HG03060 (cell line): ENCODE measurements at regions not wholly inside any gene's neighbourhood (a gene's known extent, or its start where the extent isn't known, plus 50 kb on each side); places are given as distances from the start of the nearest gene placed in this dataset.

ENCODE experiments used
- ATAC-seq: cut with Tn5 transposase; IDR thresholded peaks from one replicate; pipeline ENCODE4 v1.9.1; 2021; ENCODE audit warnings: low read depth, moderate number of reproducible peaks; ENCODE audit not compliant: unreplicated experiment

DNA sequence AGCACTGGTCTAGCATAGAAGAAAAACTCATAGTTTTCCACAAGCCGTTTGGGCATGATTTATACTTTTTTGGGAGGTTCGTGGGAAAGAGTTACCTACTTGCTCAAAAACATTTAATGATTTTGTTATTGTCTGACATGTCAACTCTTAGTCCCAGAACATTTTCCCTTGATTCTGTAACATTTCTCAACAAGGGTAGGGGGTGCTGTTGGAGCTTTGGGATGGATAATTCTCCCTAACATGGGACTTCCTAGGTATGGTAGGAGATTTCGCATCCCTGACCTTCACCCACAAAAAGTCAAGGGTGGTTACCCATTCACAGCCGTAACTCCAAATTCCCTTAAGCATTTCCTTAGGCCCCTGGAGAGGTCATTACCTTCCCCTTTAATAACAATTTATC, 378.0 kb downstream of the YTHDC2 start:
- ATAC-seq, result no peak

DNA sequence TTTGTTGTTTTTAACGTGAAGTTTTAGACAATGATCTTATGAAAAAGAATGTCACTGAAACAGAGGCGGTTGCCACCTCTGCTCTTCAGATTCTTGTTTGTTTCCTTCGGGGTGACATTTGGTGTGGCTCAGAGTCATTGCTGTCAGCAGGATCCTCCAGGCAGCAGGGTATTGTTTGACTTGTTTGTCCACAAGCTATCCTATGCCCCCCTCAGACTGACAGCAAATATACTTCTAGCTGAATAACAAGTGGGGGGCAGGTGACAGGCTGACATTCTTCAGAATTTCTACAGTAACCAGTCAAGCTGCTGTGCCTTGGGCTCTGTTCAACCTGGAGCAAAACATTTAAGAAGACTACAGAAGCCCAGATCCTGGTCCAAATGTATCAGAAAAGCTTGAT, 383.3 kb downstream of the YTHDC2 start:
- ATAC-seq, result no peak

DNA sequence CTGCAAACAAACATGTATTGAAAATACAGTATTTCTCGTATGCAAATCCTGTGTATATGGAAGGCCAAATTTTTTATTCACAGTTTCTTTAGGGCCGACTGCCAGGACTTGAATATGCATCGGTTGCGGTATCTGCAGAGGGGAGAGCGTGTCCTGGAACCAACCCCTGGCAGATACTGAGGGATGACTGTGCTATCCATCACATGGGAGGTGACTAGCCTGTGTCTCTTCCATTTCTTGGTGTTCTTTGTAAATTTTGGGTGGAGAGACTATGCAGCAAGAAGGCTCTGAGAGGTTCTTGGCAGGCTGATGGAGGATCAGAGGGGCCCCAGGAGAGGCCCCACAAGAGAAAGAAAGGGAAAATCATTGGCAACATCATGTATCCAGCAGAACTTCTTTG, 384.3 kb downstream of the YTHDC2 start:
- ATAC-seq, result no peak

DNA sequence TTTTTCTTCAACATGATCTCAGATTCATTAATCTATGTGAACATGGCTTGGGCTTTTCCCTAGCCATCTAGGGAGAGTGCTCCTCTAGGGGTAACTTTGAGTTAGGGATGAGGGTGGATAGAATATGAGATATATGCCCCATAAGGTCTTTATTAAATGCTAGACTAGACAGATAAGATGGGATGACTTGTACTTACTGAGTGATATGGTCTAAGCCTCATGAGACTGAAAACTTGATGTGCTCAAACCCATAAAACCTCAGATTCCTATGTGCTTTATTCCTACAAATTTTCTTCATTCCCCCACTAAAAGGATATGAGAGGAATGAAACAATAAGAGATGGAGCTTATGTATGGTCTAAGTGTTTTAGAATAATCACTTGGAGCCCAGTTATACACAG, 386.6 kb downstream of the YTHDC2 start:
- no peak for ATAC-seq

DNA sequence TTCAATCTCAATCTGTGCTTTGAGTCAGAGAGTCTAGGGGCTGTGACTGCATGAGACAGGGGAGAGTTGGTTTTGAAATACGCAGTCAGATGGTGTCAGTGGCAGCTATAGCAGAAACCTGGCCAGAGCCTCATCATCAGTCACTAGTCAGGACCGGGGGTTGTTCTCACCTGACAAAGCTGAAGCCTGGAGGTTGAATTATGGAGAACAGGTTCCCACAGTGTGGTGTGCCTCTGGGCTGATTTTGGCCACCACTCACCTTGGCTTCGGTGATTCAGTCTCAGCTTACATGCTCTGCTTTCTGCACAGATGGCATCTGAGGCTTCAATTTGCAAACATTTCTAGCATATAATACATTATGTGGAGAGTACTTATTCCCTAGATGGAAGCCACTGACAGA, 387.3 kb downstream of the YTHDC2 start:
- ATAC-seq, result no peak

DNA sequence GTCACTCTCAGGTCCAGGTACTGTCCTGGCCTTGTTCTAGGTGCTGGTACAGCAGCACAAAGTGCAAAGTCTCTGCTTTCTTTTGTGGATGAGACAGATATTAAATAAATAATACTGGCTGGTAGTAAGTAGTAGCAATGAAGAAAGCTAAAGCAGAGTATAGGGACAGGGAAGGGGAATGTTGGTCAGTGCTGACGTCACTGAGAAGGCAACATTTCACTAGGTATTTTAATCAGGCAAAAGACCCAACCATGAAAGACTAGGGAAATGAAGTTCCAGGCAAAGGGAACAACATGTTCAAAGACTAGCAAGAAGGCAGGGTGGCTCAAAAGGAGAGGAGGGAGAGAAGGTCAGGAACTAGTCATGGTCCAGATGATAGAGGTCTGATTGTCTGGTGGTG, 388.2 kb downstream of the YTHDC2 start:
- ATAC-seq, result no peak

DNA sequence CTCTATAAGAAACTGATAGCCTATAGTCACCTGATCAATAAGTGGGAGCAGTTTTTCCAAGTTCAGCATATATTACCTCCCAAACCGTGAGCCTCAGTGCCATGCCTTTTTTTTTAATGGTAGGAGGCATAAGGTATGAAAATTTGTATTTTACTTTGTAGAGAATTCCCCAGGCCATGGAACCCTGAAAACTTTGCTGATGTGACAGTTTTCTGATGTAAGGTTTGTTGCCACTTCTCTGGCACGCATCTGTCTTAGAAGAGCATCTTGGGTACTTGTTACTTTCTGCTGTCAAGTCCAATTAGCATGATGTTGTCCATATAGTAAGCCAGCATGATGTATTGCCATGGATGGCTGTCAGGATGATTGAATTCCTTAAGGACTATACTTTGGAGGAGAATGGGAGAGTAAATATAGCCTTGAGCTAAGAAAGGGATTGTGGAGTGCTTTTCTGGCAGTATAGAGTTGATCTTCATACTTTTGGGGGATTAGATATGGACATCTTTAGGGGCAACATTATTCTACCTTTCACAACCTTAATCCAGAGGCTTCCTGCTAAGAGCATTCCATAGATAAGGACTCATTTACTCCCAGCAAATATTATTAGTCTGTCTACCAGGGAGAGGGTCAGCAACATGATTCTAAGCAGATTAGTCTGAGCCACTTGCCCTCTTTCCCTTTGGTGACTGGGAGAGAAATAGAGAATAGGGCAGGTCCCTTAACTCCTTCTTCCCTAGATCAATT, 389.6 kb downstream of the YTHDC2 start:
- no peak for ATAC-seq

DNA sequence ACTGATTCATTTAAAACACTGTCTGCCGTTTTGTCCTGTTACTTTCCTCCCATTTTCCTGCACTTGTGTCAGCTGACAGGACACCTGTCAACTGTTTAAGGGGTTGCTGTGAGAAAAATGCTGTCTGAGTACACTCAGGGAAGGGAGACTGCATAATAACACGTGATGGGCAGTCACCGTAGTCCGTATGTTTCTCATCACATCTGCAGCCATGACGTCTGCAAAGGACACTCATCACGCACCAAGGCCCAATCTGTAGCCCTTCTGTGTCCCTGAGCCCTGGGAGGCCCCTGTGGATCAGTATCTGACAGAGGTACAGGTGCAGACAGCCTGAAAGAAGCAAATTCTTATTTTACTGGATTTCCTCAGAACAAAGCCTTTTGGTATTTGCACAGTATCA, 396.3 kb downstream of the YTHDC2 start:
- ATAC-seq, result no peak

DNA sequence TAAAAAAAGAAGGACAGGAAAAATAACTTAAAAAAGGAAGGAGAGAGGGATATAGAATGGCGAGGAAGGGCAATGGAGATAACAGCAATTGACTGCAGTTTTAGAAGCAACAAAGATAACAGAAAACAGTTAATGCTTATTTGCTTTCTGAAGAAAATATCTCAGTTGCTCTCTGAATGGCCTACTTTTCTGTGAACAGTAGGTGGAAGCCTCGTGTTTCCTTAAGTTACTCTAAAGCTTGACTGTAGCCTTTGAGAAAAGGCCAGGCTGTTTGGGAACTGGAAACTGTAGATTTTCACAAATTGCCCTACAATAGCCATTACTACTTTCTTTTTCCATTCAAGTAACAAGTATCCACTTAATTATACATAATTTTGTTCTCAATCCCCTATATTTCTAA, 404.5 kb downstream of the YTHDC2 start:
- ATAC-seq, result no peak

DNA sequence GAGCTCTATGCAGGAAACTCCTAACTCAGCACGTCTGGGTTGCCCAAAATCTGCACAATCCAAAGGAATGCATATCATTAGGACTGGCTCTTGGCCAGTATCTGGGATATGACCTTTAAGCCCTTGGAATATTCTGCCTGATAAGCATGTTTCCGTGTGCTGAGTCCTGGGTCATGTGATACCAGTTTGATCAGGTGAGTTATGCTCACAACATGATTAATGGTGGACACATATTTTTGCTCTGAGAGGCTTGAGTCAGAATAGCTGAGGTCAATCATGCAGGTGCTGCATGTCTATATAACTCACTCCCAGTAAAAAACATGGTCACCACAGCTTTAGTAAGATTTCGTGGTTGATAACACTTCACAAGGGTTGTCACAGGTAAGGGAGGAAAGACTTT, 408.8 kb downstream of the YTHDC2 start:
- ATAC-seq, result no peak

DNA sequence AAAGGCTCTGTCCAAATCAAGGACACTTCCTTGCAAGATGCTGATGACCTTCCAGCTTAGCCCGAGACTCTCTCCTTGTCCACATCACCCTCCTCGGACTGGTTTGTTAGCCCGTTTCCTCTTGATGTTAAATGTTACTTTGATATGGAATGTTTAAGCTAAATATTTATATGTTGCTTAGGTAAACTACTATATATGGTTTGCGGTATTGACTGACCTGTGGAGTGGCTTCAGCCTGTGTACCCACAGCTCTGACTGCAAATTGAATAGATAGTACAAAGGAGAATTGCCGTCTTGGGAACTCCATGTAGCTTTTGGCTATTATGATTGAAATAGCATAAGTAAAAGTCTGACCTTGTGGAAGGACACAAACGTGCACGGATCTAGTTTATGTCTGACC, 422.0 kb downstream of the YTHDC2 start:
- no peak for ATAC-seq

DNA sequence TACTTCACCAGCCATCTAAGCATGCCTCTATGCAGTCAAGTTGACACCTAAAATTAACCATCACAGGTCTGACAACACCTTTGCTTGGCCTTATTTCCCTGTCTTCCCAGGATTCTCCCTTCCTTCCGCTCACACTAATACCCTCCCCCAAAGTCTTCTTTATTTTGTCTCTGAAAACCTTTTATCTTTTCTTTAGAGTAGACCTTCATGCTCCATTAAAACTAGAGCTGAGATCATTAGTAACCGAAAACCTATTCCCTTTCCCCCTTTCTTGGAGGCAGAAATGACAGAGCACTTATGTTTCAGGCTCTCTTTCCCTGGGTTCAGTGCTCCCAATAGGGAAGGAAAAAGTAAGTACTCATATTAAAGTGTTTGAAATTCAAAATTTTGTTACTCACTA, 423.8 kb downstream of the YTHDC2 start:
- ATAC-seq, result no peak

DNA sequence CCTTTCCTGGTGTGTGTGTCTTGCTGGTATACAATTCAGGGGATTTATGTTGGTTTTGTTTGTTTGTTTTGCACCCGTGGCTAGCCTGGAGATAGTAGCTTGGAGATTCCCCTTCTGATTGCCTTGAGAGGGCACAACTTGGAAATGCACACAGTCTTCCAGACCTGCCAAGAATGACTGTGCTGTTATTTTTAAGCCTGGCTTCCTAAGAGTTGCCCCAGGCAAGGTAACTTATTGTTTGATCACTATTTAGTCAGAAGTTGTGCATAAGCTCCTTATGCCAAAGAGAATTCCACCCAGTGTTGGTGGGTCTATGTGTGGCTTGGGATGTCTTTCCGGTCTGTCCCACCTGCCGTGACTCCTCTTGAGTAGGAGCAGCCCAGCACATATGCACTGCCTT, 421.9 kb upstream of the KCNN2 start:
- ATAC-seq, result no peak

DNA sequence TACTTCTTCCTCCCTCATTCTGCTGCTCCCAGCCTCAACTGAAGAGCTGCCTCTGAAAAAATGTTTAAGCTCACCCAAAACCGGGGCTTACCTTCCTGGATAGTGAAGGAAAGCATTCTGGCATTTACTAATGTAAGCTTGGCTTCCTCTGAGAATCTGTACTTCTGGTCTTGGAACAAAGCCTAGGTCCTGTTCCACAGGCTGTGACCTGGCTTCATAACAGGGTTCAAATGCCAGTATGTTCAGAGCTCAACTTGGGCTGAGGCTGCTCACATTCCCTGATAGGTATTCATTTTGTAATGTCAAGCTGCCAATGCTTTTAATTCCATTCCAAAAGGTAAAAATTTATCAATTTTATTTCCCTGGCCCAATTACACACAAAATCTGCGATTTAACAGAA, 411.7 kb upstream of the KCNN2 start:
- no peak for ATAC-seq

DNA sequence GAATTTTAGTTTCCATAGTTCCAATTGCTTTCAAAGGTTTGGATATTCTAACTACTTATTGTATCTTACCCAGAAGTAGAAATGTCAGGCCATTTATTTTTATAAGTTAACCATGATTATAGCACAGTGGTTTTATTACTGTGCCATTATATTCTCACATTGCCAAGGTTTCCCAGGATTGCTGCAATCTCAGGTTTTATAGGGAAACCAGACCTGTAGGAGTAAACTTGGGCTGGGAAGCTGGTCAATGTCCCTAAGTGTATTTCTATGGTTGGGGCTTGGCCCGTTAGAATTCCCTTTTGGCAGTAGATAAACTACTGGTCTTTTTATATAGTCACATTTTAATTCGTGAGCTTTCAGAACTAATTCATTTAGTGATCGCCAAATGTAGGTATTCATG, 396.6 kb upstream of the KCNN2 start:
- no peak for ATAC-seq

DNA sequence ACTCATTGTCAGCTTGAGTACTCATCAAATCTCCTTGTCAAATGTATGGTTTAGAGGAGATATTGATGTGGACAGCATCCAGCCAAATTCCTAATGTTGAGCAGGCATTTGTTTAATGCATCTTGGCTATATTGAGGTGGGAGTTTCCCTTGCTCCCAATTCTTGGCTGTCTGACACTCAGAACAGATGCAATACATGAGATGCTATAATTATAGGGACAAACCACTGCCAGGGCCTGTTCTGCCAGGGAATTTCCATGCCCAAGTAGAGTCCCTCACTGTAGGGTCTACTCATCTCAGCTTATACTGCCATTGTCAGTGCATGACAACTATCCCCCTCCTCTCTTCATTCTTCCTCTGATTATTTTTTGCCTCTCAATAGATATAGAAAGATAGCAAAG, 392.0 kb upstream of the KCNN2 start:
- no peak for ATAC-seq

DNA sequence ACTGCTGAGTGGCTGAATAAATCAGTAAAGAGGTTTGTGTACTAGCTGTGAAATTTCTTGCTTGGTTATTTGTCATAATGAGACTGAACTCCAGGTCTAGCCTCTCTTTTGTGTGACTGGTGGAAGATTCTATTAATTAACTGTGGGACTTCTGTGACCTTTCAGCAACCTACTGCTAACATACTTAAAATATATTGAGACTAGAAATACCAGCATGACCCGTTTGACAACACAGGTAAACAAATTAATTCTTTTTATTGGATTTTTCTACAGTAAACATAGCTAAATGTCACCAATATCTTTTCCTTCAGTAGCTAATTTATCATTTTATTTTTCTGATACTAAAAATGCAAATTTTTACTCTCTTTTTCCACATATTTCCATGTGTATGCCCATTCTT, 390.4 kb upstream of the KCNN2 start:
- no peak for ATAC-seq

DNA sequence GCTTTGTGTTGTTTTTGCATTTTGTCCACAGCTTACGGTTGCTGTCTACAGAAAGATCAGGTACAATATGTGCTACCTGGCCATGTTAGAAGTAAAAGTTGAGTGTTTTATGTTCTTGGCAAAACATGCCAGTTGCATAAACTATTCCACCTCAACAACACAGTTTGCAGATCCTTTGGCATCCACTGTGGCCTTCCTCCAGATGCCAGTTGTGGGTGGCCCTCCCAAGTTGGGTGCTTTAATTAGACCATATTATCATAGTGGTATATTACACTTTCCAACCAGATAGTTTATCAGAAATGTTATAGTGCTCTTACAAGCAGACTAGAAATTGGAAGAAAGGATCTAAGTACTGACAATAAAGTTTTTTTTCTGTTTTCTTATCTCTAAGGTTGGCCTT, 386.9 kb upstream of the KCNN2 start:
- no peak for ATAC-seq

DNA sequence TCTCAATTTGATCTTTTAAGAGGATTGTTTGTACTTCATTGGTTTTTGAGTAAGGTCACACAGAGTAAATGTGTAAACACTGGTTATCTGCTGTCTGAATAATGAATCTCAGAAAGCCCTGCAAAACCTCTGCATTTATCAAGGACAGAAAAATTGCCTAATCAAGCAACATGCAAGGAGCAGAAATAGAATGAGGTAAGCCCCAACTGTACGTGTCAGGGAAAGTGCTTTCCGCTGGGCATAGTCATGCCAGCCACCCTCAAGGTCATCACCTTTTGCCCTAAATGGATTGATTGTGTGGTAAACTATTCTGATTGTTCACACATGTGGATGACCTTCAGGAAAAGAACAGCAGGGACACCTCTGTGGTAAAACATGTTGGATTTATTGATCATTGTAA, 376.9 kb upstream of the KCNN2 start:
- ATAC-seq, result no peak

DNA sequence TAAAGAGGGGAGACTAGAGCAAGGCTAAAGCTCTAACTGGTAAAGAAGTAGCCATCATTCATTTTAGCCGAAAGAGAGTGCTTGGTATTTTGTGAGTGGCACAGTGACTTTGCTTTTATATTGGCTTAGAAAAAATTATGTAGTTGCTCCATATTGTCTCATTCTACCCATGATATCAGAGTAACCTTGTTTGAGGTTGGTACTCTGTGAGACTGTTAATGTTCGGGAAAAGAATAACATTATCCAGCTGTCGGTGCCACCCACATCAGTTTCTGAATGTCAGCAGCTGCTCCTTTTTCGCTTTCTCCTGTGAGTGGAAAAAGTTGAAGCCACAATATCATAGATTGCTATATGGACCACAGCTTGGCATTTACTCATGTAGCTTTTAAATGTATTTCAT, 376.4 kb upstream of the KCNN2 start:
- ATAC-seq, result no peak

DNA sequence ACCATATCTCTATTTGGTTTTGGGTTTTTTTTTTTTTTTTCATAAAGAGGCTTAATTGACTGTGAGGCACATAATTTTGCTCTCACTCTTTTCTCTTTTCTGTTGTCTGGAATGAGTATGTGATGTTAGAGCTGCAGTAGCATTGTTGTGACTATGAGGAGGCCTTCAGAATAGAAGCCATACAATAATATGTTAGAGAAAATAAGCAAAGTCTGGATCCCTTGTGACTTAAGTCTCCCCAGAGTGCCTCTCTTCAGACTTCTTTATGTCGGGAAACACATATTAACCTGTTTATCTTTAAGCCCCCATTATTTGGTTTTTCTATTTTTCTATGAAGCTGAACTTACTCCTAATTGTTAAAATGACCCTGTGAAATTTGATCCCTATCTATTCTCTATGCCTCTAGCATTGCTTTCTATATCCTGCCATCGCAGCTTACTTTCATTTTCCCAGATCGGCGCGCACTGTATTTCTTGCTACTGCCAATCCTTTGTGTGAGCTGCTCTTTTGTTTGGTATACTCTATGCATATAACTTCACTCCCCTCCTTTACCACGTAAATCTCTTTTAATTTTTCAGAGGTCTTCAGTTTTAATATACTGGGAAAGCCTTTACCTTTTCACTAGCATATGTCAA, 372.5 kb upstream of the KCNN2 start:
- no peak for ATAC-seq

DNA sequence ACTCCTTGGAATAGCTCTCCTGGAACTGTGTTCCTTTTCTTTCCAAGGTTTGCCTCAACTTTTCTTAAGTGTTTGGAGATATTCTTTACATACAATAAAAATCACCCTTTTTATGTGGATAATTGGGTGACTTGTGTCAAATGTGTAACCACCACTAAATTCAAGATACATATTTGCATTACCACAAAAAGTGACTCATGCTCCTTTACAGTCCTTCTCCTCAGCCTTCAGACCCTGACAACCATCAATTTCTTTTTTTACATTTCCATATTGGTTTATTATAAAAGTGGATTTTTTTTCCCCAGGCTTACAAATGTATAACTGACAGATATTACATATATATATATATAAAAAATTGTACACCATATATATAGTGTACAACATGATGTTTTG, 372.0 kb upstream of the KCNN2 start:
- ATAC-seq, result no peak

DNA sequence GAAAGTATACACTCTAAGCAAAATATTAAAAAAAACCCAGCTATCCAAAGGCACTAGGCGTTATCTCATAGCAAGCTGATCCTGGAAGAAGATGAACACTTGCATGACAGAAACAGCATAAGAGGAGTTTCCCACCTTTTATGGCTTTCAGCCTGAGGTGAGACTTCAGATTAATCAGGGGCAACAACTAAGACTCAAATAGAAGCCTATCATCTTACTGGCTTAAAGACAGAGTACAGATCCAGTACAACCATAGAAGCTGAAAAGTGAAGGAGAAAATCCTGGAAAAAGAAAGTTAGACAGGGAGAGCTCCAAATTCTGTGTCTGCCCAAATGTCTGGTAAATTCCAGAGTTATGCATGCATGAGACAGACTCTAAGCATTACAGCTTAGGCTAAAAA, 360.8 kb upstream of the KCNN2 start:
- no peak for ATAC-seq
